WTC11 (cell line): ENCODE measurements at regions not wholly inside any gene's neighbourhood (a gene's known extent, or its start where the extent isn't known, plus 50 kb on each side); places are given as distances from the start of the nearest gene placed in this dataset.

Source experiments
- ATAC-seq: fragments of 200-7000 bp; cut with Tn5 transposase; 2 replicates; pipeline ENCODE4 v1.10.0; 2021; ENCODE audit warnings: mild to moderate bottlenecking, moderate library complexity
- CTCF ChIA-PET: fragments of 300-600 bp; sonication (Branson Sonifier 250); formaldehyde crosslinking; loops from one replicate; lab custom pipeline; 2021; ENCODE audit warnings: antibody characterized with exemption; lab: Charles Lee
- POLR2A ChIA-PET: fragments of 350-600 bp; sonication (Branson Sonifier 250); formaldehyde crosslinking; loops from one replicate; lab custom pipeline; 2021; ENCODE audit warnings: antibody characterized with exemption; lab: Charles Lee
- DNase-seq: peaks from one replicate; pipeline ENCODE4 v3.0.0; 2021; ENCODE audit warnings: low spot score
- H3K27ac Mint-ChIP-seq: 2 replicates; pipeline ENCODE4 v1.8.0; 2021; ENCODE audit warnings: mixed read lengths
- H3K27me3 Mint-ChIP-seq: 2 replicates; pipeline ENCODE4 v1.8.0; 2021; ENCODE audit warnings: low read depth, mild to moderate bottlenecking, moderate library complexity, mixed read lengths
- H3K36me3 Mint-ChIP-seq: 2 replicates; pipeline ENCODE4 v1.8.0; 2021; ENCODE audit warnings: mixed read lengths
- H3K4me1 Mint-ChIP-seq: 2 replicates; pipeline ENCODE4 v1.8.0; 2022; ENCODE audit warnings: mixed read lengths
- H3K4me3 Mint-ChIP-seq: 2 replicates; pipeline ENCODE4 v1.8.0; 2021; ENCODE audit warnings: mild to moderate bottlenecking, moderate library complexity, mixed read lengths
- H3K9me3 Mint-ChIP-seq: 2 replicates; pipeline ENCODE4 v1.8.0; 2021; ENCODE audit warnings: mixed read lengths
- CREB1 ChIP-seq: sonication (generic); formaldehyde crosslinking; IDR thresholded peaks from 2 replicates; pipeline ENCODE4 v1.8.0; 2023; ENCODE audit warnings: mild to moderate bottlenecking, missing genetic modification reagents
- CTCF ChIP-seq: fragments of 200-600 bp; IDR thresholded peaks from 2 replicates; pipeline ENCODE4 v1.8.0; 2022; ENCODE audit warnings: antibody characterized with exemption
- ESRRA ChIP-seq: sonication (generic); formaldehyde crosslinking; IDR thresholded peaks from 2 replicates; pipeline ENCODE4 v1.8.1; 2022; ENCODE audit warnings: mild to moderate bottlenecking, missing genetic modification reagents, borderline replicate concordance
- GABPB1 ChIP-seq: sonication (generic); formaldehyde crosslinking; IDR thresholded peaks from 2 replicates; pipeline ENCODE4 v1.8.1; 2023; ENCODE audit warnings: mild to moderate bottlenecking, missing genetic modification reagents
- GRHL2 ChIP-seq: fragments of 250-450 bp; sonication (Bioruptor Pico); IDR thresholded peaks from 2 replicates; pipeline ENCODE4 v1.8.0; 2022; ENCODE audit warnings: mild to moderate bottlenecking, moderate library complexity; ENCODE audit not compliant: insufficient replicate concordance, severe bottlenecking
- HMGXB4 ChIP-seq: sonication (generic); formaldehyde crosslinking; IDR thresholded peaks from 2 replicates; pipeline ENCODE4 v1.8.1; 2023; ENCODE audit warnings: mild to moderate bottlenecking, moderate library complexity, missing genetic modification reagents
- JUN ChIP-seq: sonication (generic); formaldehyde crosslinking; IDR thresholded peaks from 2 replicates; pipeline ENCODE4 v1.8.0; 2023; ENCODE audit warnings: mild to moderate bottlenecking, missing genetic modification reagents
- MYBL2 ChIP-seq: sonication (generic); formaldehyde crosslinking; IDR thresholded peaks from 2 replicates; pipeline ENCODE4 v1.8.1; 2023; ENCODE audit warnings: mild to moderate bottlenecking, moderate library complexity, missing genetic modification reagents
- NR1H2 ChIP-seq: sonication (generic); formaldehyde crosslinking; IDR thresholded peaks from 2 replicates; pipeline ENCODE4 v1.9.0; 2021; ENCODE audit warnings: mild to moderate bottlenecking, moderate library complexity, missing genetic modification reagents
- RORB ChIP-seq: fragments of 250-450 bp; sonication (Bioruptor Pico); IDR thresholded peaks from 2 replicates; pipeline ENCODE4 v1.9.0; 2021; ENCODE audit warnings: mild to moderate bottlenecking
- ZBTB43 ChIP-seq: sonication (generic); formaldehyde crosslinking; IDR thresholded peaks from 2 replicates; pipeline ENCODE4 v1.8.1; 2023; ENCODE audit warnings: mild to moderate bottlenecking, missing genetic modification reagents
- ZNF219 ChIP-seq: sonication (generic); formaldehyde crosslinking; IDR thresholded peaks from 2 replicates; pipeline ENCODE4 v1.8.0; 2023; ENCODE audit warnings: missing genetic modification reagents, mild to moderate bottlenecking, borderline replicate concordance
- ZNF317 ChIP-seq: sonication (generic); formaldehyde crosslinking; IDR thresholded peaks from 2 replicates; pipeline ENCODE4 v1.8.1; 2023; ENCODE audit warnings: low read depth, mild to moderate bottlenecking, moderate library complexity, missing genetic modification reagents, borderline replicate concordance
- ZNF423 ChIP-seq: fragments of 250-450 bp; sonication (Bioruptor Pico); IDR thresholded peaks from 2 replicates; pipeline ENCODE4 v2.1.2; 2022; ENCODE audit warnings: mild to moderate bottlenecking, moderate library complexity
- ZSCAN18 ChIP-seq: fragments of 250-450 bp; sonication (Bioruptor Pico); IDR thresholded peaks from 2 replicates; pipeline ENCODE4 v2.1.2; 2022; ENCODE audit warnings: mild to moderate bottlenecking, moderate library complexity
- TF ChIP-seq, protein P1 (sequence below): sonication (generic); formaldehyde crosslinking; IDR thresholded peaks from 2 replicates; pipeline ENCODE4 v1.8.1; 2023; ENCODE audit warnings: mild to moderate bottlenecking, missing genetic modification reagents, borderline replicate concordance
- TF ChIP-seq, protein P2 (sequence below): sonication (generic); formaldehyde crosslinking; IDR thresholded peaks from 2 replicates; pipeline ENCODE4 v1.8.1; 2022; ENCODE audit warnings: mild to moderate bottlenecking, missing genetic modification reagents, moderate library complexity, borderline replicate concordance
- TF ChIP-seq, protein P3 (sequence below): sonication (generic); formaldehyde crosslinking; IDR thresholded peaks from 2 replicates; pipeline ENCODE4 v1.8.1; 2022; ENCODE audit warnings: low read depth, missing genetic modification reagents, borderline replicate concordance

DNA sequence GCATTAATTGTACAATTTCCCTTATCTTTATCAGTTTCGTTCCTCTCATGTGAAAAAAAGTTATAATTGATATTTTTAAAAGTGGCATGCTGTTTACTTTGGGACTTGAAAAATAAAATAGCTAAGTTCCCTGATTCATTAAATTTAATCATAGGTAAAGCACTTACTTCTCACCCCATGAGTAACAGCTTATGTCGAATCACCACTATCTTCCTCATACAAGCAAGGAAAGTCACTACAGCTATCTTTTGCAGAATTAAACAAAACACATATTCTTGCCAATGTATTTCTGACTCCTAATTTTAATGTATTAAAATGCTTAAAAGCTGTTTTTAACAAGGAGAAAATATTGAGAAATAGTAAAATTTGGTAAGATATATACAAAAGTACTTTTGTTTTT, 832.4 kb upstream of the PCDH10 start:
- peaks cover 5% of the 10 kb centered on the region; the same call in 1 of the 2 replicates for H3K36me3 Mint-ChIP-seq
- peaks cover 8% of the 10 kb centered on the region; the same call in 1 of the 2 replicates for H3K9me3 Mint-ChIP-seq

More for the DNA sequence above, 832.4 kb upstream of the PCDH10 start:
- POLR2A ChIA-PET, result no interaction called here
- Mint-ChIP-seq H3K27me3 (no peaks in the 10 kb centered on the region), H3K4me1 (0 out of 2 replicates have a peak, but pooled peaks cover 4% of the 10 kb centered on the region), H3K27ac (no peak overlapping the region), H3K4me3 (no peak overlapping the region)
- CTCF ChIA-PET, result interaction anchor here (1.0 kb wide), 1 partner anchor 16 kb away, joined by 3 read pairs; no protein-coding TSS in a partner anchor
- ATAC-seq (no peak), DNase-seq (no peak)
- TF ChIP-seq JUN (no peak), GRHL2 (CRISPR knock-in tag) (no peak), ZNF423 (CRISPR knock-in tag) (no peak), ZNF219 (CRISPR knock-in tag) (no peak), GABPB1 (CRISPR knock-in tag) (no peak), MYBL2 (CRISPR knock-in tag) (no peak), CREB1 (no peak), ZBTB43 (CRISPR knock-in tag) (no peak), CTCF (no peak), HMGXB4 (no peak), RORB (CRISPR knock-in tag) (no peak), ZNF317 (no peak), ZSCAN18 (CRISPR knock-in tag) (no peak), NR1H2 (CRISPR knock-in tag) (no peak), ESRRA (CRISPR knock-in tag) (no peak)
- TF ChIP-seq, protein P1, sequence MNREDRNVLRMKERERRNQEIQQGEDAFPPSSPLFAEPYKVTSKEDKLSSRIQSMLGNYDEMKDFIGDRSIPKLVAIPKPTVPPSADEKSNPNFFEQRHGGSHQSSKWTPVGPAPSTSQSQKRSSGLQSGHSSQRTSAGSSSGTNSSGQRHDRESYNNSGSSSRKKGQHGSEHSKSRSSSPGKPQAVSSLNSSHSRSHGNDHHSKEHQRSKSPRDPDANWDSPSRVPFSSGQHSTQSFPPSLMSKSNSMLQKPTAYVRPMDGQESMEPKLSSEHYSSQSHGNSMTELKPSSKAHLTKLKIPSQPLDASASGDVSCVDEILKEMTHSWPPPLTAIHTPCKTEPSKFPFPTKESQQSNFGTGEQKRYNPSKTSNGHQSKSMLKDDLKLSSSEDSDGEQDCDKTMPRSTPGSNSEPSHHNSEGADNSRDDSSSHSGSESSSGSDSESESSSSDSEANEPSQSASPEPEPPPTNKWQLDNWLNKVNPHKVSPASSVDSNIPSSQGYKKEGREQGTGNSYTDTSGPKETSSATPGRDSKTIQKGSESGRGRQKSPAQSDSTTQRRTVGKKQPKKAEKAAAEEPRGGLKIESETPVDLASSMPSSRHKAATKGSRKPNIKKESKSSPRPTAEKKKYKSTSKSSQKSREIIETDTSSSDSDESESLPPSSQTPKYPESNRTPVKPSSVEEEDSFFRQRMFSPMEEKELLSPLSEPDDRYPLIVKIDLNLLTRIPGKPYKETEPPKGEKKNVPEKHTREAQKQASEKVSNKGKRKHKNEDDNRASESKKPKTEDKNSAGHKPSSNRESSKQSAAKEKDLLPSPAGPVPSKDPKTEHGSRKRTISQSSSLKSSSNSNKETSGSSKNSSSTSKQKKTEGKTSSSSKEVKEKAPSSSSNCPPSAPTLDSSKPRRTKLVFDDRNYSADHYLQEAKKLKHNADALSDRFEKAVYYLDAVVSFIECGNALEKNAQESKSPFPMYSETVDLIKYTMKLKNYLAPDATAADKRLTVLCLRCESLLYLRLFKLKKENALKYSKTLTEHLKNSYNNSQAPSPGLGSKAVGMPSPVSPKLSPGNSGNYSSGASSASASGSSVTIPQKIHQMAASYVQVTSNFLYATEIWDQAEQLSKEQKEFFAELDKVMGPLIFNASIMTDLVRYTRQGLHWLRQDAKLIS (CRISPR knock-in tag), result no peak
- TF ChIP-seq, protein P2, sequence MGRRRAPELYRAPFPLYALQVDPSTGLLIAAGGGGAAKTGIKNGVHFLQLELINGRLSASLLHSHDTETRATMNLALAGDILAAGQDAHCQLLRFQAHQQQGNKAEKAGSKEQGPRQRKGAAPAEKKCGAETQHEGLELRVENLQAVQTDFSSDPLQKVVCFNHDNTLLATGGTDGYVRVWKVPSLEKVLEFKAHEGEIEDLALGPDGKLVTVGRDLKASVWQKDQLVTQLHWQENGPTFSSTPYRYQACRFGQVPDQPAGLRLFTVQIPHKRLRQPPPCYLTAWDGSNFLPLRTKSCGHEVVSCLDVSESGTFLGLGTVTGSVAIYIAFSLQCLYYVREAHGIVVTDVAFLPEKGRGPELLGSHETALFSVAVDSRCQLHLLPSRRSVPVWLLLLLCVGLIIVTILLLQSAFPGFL (CRISPR knock-in tag), result no peak
- TF ChIP-seq, protein P3, sequence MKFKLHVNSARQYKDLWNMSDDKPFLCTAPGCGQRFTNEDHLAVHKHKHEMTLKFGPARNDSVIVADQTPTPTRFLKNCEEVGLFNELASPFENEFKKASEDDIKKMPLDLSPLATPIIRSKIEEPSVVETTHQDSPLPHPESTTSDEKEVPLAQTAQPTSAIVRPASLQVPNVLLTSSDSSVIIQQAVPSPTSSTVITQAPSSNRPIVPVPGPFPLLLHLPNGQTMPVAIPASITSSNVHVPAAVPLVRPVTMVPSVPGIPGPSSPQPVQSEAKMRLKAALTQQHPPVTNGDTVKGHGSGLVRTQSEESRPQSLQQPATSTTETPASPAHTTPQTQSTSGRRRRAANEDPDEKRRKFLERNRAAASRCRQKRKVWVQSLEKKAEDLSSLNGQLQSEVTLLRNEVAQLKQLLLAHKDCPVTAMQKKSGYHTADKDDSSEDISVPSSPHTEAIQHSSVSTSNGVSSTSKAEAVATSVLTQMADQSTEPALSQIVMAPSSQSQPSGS (CRISPR knock-in tag), result no peak
